Fibroblast of lung (primary cell): ENCODE measurements at regions not wholly inside any gene's neighbourhood (a gene's known extent, or its start where the extent isn't known, plus 50 kb on each side); places are given as distances from the start of the nearest gene placed in this dataset.

ENCODE experiments used
- DNase-seq, 2 donors: peaks; one replicate each; pipeline versions ENCODE4 v3.0.0 to v3.0.0-alpha.2; 2010; ENCODE audit warnings: low read depth in 2 of 2
- H2AFZ ChIP-seq: 2 replicates; pipeline ENCODE4 v1.5.1; 2012; ENCODE audit warnings: low read length, control low read depth, inconsistent platforms
- H3K27ac ChIP-seq: 2 replicates; pipeline ENCODE4 v1.5.1; 2011; ENCODE audit warnings: low read length, control low read depth; ENCODE audit not compliant: insufficient read depth
- H3K27me3 ChIP-seq: 2 replicates; pipeline ENCODE4 v1.5.1; 2011; ENCODE audit warnings: mild to moderate bottlenecking, low read length; ENCODE audit not compliant: control insufficient read depth, insufficient read depth
- H3K36me3 ChIP-seq: 2 replicates; pipeline ENCODE4 v1.5.1; 2011; ENCODE audit warnings: low read length; ENCODE audit not compliant: control insufficient read depth, insufficient read depth
- H3K4me1 ChIP-seq: 2 replicates; pipeline ENCODE4 v1.5.1; 2011; ENCODE audit warnings: low read length; ENCODE audit not compliant: control insufficient read depth, insufficient read depth; ENCODE audit errors: extremely low read depth
- H3K4me2 ChIP-seq: 2 replicates; pipeline ENCODE4 v1.5.1; 2011; ENCODE audit warnings: low read length, control low read depth; ENCODE audit not compliant: insufficient read depth; ENCODE audit errors: extremely low read depth
- H3K4me3 ChIP-seq, 4 experiments: fragments of 200-600 bp in 1 of 4; sonication (generic) in 1 of 4; replicated peaks in 1 of 4; 2 replicates each; pipeline ENCODE4 v1.5.1; 2011 to 2016; ENCODE audit warnings: low read length in 4 of 4, low read depth in 3 of 4, mild to moderate bottlenecking in 3 of 4, control low read depth in 2 of 4, inconsistent platforms in 1 of 4, mixed read lengths in 1 of 4; ENCODE audit not compliant: insufficient read depth in 1 of 4; ENCODE audit errors: control extremely low read depth in 1 of 4
- H3K79me2 ChIP-seq: 2 replicates; pipeline ENCODE4 v1.5.1; 2012; ENCODE audit warnings: mild to moderate bottlenecking, low read length, inconsistent platforms; ENCODE audit not compliant: control insufficient read depth, insufficient read depth
- H3K9ac ChIP-seq: 2 replicates; pipeline ENCODE4 v1.5.1; 2011; ENCODE audit warnings: mild to moderate bottlenecking, low read length, control low read depth; ENCODE audit not compliant: insufficient read depth
- H3K9me3 ChIP-seq: 2 replicates; pipeline ENCODE4 v1.5.1; 2012; ENCODE audit warnings: low read depth, low read length; ENCODE audit not compliant: control insufficient read depth, insufficient read depth
- H4K20me1 ChIP-seq: 2 replicates; pipeline ENCODE4 v1.5.1; 2011; ENCODE audit warnings: low read length; ENCODE audit not compliant: control insufficient read depth, insufficient read depth; ENCODE audit errors: extremely low read depth
- EZH2 ChIP-seq: IDR thresholded peaks from 2 replicates; pipeline ENCODE4 v1.5.1; 2012; ENCODE audit warnings: low read length, control low read depth, mild to moderate bottlenecking; ENCODE audit errors: missing control alignments
- TF ChIP-seq, protein P1 (sequence below), 2 donors: IDR thresholded peaks in 1 of 2; conservative IDR thresholded peaks in 1 of 2; 1 replicate in 1 of 2; 2 replicates in 1 of 2; pipeline ENCODE4 v1.5.1; 2011 to 2012; ENCODE audit warnings: low read length in 2 of 2, control low read depth in 1 of 2, inconsistent platforms in 1 of 2, low read depth in 1 of 2, mild to moderate bottlenecking in 1 of 2

DNA sequence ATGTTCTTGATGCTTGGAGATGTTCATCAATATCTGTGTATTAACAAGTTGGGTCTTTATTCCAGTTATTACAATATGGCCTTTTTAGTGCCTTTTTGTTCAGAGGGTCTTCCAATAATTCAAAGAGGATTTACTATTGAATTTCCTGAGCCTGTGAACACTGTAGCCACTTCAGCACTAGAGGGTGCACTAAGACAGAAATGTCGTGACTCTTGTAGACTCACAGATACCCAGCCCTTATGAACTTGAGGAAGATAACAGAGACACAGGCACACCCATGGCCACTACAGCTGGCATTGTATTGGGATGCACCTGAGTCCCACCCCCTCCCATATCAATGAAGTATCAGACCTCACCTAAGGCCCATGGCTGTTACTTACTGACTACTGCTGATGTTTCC, 54.4 kb upstream of the ACTRT1 start:
- H3K27me3 ChIP-seq, result no peaks in the 10 kb centered on the region
- H3K4me2 ChIP-seq, result no peak overlapping the region
- H2AFZ ChIP-seq, result no peak overlapping the region
- no peak for TF ChIP-seq EZH2
- no peaks in the 10 kb centered on the region for H3K4me1 ChIP-seq
- DNase-seq, result no peak
- no peak overlapping the region for H3K27ac ChIP-seq
- no peaks in the 10 kb centered on the region for H3K36me3 ChIP-seq
- H3K79me2 ChIP-seq, result no peaks in the 10 kb centered on the region
- H3K9me3 ChIP-seq, result no peaks in the 10 kb centered on the region
- H3K4me3 ChIP-seq, result no peak overlapping the region
- no peaks in the 10 kb centered on the region for H4K20me1 ChIP-seq
- no peak overlapping the region for H3K9ac ChIP-seq

DNA sequence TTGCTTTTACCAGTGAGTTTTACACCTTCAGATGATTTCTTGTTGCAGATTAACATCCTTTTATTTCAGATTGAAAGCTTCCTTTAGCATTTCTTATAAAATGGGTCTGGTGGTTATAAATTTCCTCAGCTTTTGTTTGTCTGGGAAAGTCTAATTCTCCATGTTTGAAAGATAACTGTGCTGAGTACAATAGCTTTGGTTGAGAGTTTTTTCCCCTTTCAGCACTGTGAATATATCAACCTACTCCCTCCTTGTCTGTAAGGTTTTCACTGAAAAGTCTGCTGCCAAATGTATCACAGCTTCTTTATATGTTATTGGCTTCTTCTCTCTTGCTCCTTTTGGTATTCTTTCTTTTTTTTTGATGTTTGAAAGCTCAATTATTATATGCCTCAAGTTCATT, 53.5 kb upstream of the ACTRT1 start:
- no peak overlapping the region for H2AFZ ChIP-seq
- no peak overlapping the region for H3K4me3 ChIP-seq
- H3K4me1 ChIP-seq, result no peaks in the 10 kb centered on the region
- H3K4me2 ChIP-seq, result no peak overlapping the region
- no peaks in the 10 kb centered on the region for H3K27me3 ChIP-seq
- no peaks in the 10 kb centered on the region for H3K9me3 ChIP-seq
- H4K20me1 ChIP-seq, result no peaks in the 10 kb centered on the region
- H3K36me3 ChIP-seq, result no peaks in the 10 kb centered on the region
- DNase-seq, result no peak
- no peak overlapping the region for H3K9ac ChIP-seq
- H3K79me2 ChIP-seq, result no peaks in the 10 kb centered on the region
- no peak for TF ChIP-seq EZH2
- TF ChIP-seq, protein P1, sequence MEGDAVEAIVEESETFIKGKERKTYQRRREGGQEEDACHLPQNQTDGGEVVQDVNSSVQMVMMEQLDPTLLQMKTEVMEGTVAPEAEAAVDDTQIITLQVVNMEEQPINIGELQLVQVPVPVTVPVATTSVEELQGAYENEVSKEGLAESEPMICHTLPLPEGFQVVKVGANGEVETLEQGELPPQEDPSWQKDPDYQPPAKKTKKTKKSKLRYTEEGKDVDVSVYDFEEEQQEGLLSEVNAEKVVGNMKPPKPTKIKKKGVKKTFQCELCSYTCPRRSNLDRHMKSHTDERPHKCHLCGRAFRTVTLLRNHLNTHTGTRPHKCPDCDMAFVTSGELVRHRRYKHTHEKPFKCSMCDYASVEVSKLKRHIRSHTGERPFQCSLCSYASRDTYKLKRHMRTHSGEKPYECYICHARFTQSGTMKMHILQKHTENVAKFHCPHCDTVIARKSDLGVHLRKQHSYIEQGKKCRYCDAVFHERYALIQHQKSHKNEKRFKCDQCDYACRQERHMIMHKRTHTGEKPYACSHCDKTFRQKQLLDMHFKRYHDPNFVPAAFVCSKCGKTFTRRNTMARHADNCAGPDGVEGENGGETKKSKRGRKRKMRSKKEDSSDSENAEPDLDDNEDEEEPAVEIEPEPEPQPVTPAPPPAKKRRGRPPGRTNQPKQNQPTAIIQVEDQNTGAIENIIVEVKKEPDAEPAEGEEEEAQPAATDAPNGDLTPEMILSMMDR (conservative IDR thresholded peaks at IDR 0.05 in 1 of 2, IDR thresholded peaks at IDR 0.05 in 1 of 2; ENCODE audit: low read depth in 1 of 2, low read length in 2 of 2), result no peak
- no peak overlapping the region for H3K27ac ChIP-seq
